HG03342 (cell line): ENCODE measurements at regions not wholly inside any gene's neighbourhood (a gene's known extent, or its start where the extent isn't known, plus 50 kb on each side); places are given as distances from the start of the nearest gene placed in this dataset.
"Not testable (repeated sequence)": the region's sequence is repeated elsewhere in the genome, so short reads cannot be mapped to it uniquely, and the experiment has no call there.

ENCODE experiments used
- ATAC-seq: cut with Tn5 transposase; IDR thresholded peaks from one replicate; pipeline ENCODE4 v1.9.1; 2021; ENCODE audit warnings: mild to moderate bottlenecking, moderate library complexity; ENCODE audit not compliant: unreplicated experiment

DNA sequence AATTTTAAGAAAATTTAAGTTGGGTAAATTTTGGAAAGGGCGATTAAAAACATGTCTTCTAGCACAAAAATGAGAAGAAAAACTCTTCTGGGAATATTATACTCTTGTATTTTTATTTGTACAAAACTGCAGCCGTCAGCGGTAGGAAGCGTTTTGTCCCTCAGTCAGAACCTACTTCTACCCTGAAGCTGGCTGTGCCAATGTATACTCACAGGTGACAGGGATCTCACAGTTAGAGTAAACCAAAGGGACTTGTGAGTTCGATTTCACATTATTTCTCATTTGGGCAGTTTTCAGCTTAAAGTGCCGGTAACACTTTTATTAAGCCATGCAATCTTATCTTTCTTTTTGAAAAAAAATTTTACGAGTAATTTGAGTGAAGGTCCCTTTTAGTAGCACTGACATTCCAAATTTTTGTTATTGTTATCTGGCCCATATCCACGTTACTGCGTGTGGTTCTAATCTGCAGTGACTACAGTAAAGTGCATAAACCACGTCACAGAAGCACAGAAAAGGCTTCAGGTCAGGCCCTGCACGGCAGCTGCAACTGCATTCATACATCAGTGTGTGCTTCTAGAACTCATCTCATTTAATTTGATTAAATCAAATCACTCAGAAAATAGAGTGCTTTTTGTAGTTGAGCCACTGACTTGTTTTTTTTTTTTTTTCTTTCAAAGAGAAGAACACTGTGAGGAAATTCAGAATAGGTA, 387.3 kb downstream of the LIG4 start:
- no peak for ATAC-seq

- no peak for ATAC-seq
These were observed 390.7 kb downstream of the LIG4 start for GRCh38 chr13:107824635-107825034.

- no peak for ATAC-seq
These were observed 393.3 kb downstream of the LIG4 start for GRCh38 chr13:107822006-107822405.

DNA sequence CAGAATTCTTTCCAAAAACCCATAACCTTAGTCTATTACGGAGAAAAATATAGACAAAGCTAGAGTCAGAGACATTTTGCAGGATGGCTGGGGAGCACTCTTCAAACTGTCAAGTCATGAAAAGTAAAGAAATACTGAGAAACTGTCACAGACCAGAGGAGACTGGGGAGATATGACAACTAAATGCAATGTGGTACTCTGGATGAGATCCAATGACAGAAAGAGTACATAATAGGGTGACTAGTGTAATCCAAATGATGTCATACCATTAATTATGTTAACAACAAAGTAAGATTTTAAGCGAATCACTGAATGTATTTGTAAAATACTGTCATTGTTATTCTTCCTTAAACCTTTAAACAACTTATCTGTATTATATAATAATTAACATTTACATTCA, 393.8 kb downstream of the LIG4 start:
- no peak for ATAC-seq

DNA sequence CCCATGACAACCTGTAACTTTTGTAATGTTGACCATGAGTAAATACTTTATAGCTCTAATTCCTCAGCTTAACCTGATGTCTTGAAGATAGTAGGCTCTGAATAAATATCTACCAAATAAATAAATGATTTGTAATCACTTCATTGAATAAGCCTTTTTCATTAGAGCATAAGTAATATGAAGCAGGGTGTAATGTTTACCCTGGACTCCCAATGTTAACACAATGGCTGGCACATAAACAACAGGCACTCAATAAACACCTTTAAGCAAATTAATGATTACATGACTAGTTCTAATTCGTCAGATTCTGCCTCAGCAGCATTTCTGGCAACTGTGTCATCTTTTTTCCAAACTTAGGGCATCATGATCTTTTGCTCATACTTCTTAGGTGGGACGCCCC, 396.3 kb downstream of the LIG4 start:
- ATAC-seq = no peak

GRCh38 chr13:107817647-107818287, 397.6 kb downstream of the LIG4 start:
- no peak for ATAC-seq

GRCh38 chr13:107812014-107812412, 403.3 kb downstream of the LIG4 start:
- ATAC-seq = no peak

DNA sequence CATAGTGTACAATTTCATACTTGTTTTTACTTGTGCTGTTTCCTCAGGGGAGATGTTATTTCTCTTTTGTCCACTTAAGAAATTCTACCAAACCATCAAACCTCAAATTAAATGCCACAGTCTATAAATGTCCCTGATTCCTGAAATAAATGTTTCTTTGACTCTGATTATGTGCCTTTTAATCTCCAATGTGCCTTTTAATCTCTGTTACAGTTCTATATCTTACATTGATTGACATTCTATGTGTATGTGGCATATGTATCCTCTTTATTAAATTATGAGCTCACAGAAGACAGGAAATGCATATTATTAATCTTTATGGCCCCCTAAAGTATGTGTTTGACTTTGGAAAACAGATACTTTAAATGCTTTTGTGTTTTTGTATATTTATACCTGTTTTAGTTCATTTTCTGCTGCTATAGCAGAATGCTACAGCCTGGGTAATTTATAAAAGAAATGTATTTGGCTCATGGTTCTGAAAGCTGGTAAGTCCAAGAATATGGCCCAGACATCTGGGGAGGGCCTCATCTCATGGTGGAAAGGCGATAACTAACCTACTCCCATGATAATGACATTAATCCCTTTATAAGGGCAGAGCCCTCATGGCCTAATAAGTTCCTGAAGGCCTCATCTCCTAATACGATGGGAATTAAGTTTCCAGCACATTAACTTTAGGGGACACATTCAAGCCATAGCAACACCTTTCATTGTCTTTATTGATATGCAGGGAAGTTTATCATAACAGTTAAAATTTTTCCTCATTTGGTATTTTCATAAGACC, 403.9 kb downstream of the LIG4 start:
- no peak for ATAC-seq

- ATAC-seq = no peak
These were observed 406.2 kb downstream of the LIG4 start for GRCh38 chr13:107809125-107809524.

GRCh38 chr13:107808389-107808788, 406.9 kb downstream of the LIG4 start:
- ATAC-seq = no peak

GRCh38 chr13:107807306-107808073, 407.8 kb downstream of the LIG4 start:
- ATAC-seq = no peak

- no peak for ATAC-seq
These were observed 408.6 kb downstream of the LIG4 start for GRCh38 chr13:107806726-107807125.

DNA sequence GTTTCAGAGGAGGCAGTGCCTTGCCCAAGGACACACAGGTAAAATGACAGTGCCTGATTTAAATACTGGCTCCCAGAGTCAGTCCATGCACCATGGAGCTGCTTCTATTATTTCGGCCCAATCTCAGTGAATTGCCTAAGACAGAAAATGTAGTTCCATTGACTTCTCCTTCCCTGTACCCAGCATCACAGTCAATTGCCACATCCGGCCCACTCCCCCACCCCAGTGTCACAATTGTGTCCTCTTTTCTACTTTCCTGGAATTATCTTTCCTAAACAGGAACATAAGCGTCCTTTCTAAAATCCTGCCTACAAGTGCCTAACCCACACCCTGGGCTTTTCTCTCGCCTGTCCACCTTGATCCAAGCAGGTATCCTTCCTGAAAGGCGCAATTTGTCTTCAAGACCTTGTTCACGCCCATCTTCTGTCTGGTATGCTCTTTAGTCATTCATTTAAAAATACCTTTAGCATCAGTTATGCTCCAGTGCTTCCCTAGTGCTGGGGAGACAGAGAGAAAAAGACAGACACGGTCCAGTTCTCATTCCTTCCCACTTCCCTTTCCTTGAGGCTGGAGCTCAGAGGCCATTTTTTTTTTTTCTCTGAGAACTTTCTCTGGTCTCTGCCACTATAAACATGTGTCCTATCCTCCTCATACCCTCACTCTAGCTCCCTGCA, 411.4 kb downstream of the LIG4 start:
- no peak for ATAC-seq

DNA sequence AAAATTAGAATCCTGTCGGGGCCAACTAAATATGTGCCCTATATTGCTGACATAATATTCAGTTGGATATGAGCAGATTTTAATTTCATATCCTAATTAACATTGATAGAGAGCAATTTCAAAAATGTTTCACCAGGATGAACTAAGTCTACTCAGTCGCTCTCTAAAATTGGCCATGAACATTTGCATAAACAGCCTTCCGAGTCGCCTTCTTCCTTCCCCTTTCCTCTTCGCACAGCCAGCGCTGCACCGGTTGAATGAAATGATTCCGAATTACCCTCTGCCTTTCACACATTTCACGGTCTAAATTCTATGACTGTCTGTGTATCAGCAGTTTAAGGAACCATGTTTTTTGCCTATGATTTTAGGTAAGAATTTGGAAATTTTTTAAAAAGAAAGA, 413.7 kb downstream of the LIG4 start:
- ATAC-seq = no peak

GRCh38 chr13:107799001-107799400, 416.3 kb downstream of the LIG4 start:
- no peak for ATAC-seq

- no peak for ATAC-seq
These were observed 424.9 kb downstream of the LIG4 start for GRCh38 chr13:107790397-107790796.

- no peak for ATAC-seq
These were observed 426.7 kb downstream of the LIG4 start for GRCh38 chr13:107788464-107789165.

- not testable (repeated sequence) for ATAC-seq
These were observed 432.7 kb downstream of the LIG4 start for GRCh38 chr13:107782646-107783045.

- no peak for ATAC-seq
These were observed 437.2 kb downstream of the LIG4 start for GRCh38 chr13:107778094-107778493.

DNA sequence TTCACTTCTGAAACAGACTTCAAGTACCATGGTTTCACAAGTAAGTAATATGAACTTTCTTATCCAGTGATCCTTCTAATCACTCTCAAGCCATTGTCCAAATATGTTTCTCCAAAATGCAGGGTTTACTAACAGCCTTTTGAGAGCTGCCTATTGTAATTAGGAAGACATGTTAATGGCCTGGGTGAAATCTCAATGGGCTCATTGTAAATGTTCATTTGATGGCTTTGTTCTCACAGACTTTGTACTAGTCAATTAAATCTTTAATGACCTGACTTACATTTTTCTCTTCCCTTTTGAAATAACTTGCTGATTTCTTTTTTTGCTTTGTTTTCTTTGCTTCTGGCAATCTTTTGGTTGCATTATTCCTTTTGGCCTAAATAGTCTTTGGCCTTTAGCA, 444.8 kb downstream of the LIG4 start:
- no peak for ATAC-seq
